ENCODE measurements at regions not wholly inside any gene's neighbourhood (a gene's known extent, or its start where the extent isn't known, plus 50 kb on each side); places are given as distances from the start of the nearest gene placed in this dataset.

GRCh38 chr2:23065210-23065609, 319.8 kb upstream of the KLHL29 start:
- TF ChIP-seq FOXJ3 (CRISPR knock-in tag; IDR thresholded peaks at IDR 0.05; ENCODE audit: borderline replicate concordance) (no peak), NR2C2 (CRISPR knock-in tag; IDR thresholded peaks at IDR 0.05) (no peak)
- TF ChIP-seq, protein P1, sequence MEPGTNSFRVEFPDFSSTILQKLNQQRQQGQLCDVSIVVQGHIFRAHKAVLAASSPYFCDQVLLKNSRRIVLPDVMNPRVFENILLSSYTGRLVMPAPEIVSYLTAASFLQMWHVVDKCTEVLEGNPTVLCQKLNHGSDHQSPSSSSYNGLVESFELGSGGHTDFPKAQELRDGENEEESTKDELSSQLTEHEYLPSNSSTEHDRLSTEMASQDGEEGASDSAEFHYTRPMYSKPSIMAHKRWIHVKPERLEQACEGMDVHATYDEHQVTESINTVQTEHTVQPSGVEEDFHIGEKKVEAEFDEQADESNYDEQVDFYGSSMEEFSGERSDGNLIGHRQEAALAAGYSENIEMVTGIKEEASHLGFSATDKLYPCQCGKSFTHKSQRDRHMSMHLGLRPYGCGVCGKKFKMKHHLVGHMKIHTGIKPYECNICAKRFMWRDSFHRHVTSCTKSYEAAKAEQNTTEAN (CRISPR knock-in tag; IDR thresholded peaks at IDR 0.05) = no peak

Data from WTC11 (cell line).